GM06990 (cell line): ENCODE measurements at regions not wholly inside any gene's neighbourhood (a gene's known extent, or its start where the extent isn't known, plus 50 kb on each side); places are given as distances from the start of the nearest gene placed in this dataset.

ENCODE experiments used
- DNase-seq: peaks from one replicate; pipeline ENCODE4 v3.0.0-alpha.2; 2011; ENCODE audit not compliant: insufficient read length; ENCODE audit errors: extremely low read depth
- H3K27me3 ChIP-seq: replicated peaks from 2 replicates; pipeline ENCODE4 v1.6.0; 2011; ENCODE audit warnings: low read length; ENCODE audit not compliant: control insufficient read depth, insufficient read depth
- H3K36me3 ChIP-seq: 2 replicates; pipeline ENCODE4 v1.5.1; 2011; ENCODE audit warnings: low read length; ENCODE audit not compliant: control insufficient read depth, insufficient read depth
- H3K4me3 ChIP-seq: replicated peaks from 2 replicates; pipeline ENCODE4 v1.5.1; 2011; ENCODE audit warnings: low read depth, mild to moderate bottlenecking, control low read depth, low read length
- TF ChIP-seq, protein P1 (sequence below): IDR thresholded peaks from 2 replicates; pipeline ENCODE4 v1.5.1; 2011; ENCODE audit warnings: low read length, control low read depth, mild to moderate bottlenecking, inconsistent platforms; ENCODE audit not compliant: insufficient read depth, poor library complexity, severe bottlenecking

- no peak for DNase-seq
- Histone ChIP-seq H3K4me3 (no peak overlapping the region), H3K36me3 (no peaks in the 10 kb centered on the region), H3K27me3 (no peaks in the 10 kb centered on the region)
- TF ChIP-seq, protein P1, sequence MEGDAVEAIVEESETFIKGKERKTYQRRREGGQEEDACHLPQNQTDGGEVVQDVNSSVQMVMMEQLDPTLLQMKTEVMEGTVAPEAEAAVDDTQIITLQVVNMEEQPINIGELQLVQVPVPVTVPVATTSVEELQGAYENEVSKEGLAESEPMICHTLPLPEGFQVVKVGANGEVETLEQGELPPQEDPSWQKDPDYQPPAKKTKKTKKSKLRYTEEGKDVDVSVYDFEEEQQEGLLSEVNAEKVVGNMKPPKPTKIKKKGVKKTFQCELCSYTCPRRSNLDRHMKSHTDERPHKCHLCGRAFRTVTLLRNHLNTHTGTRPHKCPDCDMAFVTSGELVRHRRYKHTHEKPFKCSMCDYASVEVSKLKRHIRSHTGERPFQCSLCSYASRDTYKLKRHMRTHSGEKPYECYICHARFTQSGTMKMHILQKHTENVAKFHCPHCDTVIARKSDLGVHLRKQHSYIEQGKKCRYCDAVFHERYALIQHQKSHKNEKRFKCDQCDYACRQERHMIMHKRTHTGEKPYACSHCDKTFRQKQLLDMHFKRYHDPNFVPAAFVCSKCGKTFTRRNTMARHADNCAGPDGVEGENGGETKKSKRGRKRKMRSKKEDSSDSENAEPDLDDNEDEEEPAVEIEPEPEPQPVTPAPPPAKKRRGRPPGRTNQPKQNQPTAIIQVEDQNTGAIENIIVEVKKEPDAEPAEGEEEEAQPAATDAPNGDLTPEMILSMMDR, result no peak
Observed at GRCh38 chr13:87981416-87981815, 310.2 kb downstream of the SLITRK5 start.

DNA sequence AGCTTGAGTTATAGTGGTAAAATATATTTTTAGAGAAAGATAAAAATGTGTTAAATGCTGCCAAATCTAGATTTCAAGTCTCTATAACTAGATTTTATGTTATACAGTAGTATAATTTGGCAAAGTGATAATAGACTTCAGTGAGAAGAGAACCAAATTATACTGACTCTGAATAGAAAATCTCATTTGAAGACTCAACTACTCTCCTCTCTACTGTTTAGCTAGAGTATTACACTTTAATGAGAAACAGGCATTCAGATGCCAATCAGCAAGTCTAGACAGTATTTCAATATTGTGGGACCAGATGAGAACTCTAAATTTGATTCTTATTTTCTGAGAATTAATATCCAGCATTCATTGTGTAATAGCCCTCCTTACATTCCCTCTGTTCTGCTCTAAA is 311.2 kb downstream of the SLITRK5 start:
- H3K4me3 ChIP-seq, result no peak overlapping the region
- H3K27me3 ChIP-seq, result no peaks in the 10 kb centered on the region
- DNase-seq, result no peak
- no peaks in the 10 kb centered on the region for H3K36me3 ChIP-seq
- TF ChIP-seq, protein P1, result no peak

GRCh38 chr13:87986639-87987250 is 315.6 kb downstream of the SLITRK5 start:
- Histone ChIP-seq H3K36me3 (no peaks in the 10 kb centered on the region), H3K4me3 (no peak overlapping the region), H3K27me3 (no peaks in the 10 kb centered on the region)
- TF ChIP-seq, protein P1, result no peak
- DNase-seq, result no peak

DNA sequence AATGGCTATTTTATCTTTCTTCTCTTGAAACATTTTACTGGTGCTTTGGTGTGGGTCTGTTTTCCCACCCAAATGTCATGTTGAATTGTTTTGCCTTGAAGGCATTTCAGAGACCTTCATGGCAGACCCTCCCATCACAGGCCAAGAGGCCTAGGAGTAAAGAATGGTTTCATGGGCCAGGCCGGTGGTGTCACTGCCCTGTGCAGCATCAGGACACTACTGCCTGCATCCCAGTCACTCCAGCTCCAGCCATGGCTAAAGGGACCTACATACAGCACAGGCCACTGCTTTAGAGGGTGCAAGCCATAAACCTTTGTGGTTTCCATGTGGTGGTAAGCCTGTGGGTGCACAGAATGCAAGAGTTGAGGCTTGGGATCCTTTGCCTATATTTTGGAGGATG is 326.9 kb downstream of the SLITRK5 start:
- Histone ChIP-seq H3K4me3 (no peak overlapping the region), H3K36me3 (no peaks in the 10 kb centered on the region), H3K27me3 (no peaks in the 10 kb centered on the region)
- TF ChIP-seq, protein P1, result no peak
- no peak for DNase-seq

GRCh38 chr13:87999240-87999700 is 328.1 kb downstream of the SLITRK5 start:
- DNase-seq, result no peak
- H3K4me3 ChIP-seq, result no peak overlapping the region
- TF ChIP-seq, protein P1, result no peak
- no peaks in the 10 kb centered on the region for H3K36me3 ChIP-seq
- H3K27me3 ChIP-seq, result no peaks in the 10 kb centered on the region

GRCh38 chr13:87999788-88000187 is 328.6 kb downstream of the SLITRK5 start:
- Histone ChIP-seq H3K36me3 (no peaks in the 10 kb centered on the region), H3K27me3 (no peaks in the 10 kb centered on the region), H3K4me3 (no peak overlapping the region)
- TF ChIP-seq, protein P1, result no peak
- no peak for DNase-seq
